Colonic mucosa (tissue), 4 donors: ENCODE measurements at regions not wholly inside any gene's neighbourhood (a gene's known extent, or its start where the extent isn't known, plus 50 kb on each side); places are given as distances from the start of the nearest gene placed in this dataset.
"Not testable (repeated sequence)": the region's sequence is repeated elsewhere in the genome, so short reads cannot be mapped to it uniquely, and the experiment has no call there.

ENCODE experiments used
- DNase-seq: peaks from one replicate; pipeline ENCODE4 v3.0.0-alpha.2; 2020
- H3K27ac ChIP-seq: fragments of 200-600 bp; one replicate; pipeline ENCODE4 v1.8.0; 2021
- H3K27me3 ChIP-seq: fragments of 200-600 bp; one replicate; pipeline ENCODE4 v1.8.0; 2021
- H3K36me3 ChIP-seq: fragments of 200-600 bp; one replicate; pipeline ENCODE4 v1.8.0; 2021
- H3K4me1 ChIP-seq: fragments of 200-600 bp; one replicate; pipeline ENCODE4 v1.8.0; 2021; ENCODE audit warnings: mild to moderate bottlenecking
- H3K4me3 ChIP-seq: fragments of 200-600 bp; one replicate; pipeline ENCODE4 v1.8.0; 2021
- H3K9ac ChIP-seq, 2 donors: one replicate each; pipeline ENCODE4 v1.7.0; 2013; ENCODE audit warnings: control low read depth in 2 of 2, low read depth in 2 of 2, low read length in 2 of 2
- H3K9me3 ChIP-seq: fragments of 200-600 bp; one replicate; pipeline ENCODE4 v1.8.0; 2021
- intact Hi-C: fragments of 100-400 bp; cut with DNase I; formaldehyde crosslinking; loops from one replicate; pipeline ENCODE4 v1.14.1; 2022
- TF ChIP-seq, protein P1 (sequence below): fragments of 200-600 bp; IDR thresholded peaks from one replicate; pipeline ENCODE4 v1.8.0; 2022; ENCODE audit warnings: antibody characterized with exemption, mild to moderate bottlenecking
- donor health status: healthy.
- donor health status: DM: no; HTN: no; CAD: no.
- donor health status: DM: no; HTN: no; CAD: no.

DNA sequence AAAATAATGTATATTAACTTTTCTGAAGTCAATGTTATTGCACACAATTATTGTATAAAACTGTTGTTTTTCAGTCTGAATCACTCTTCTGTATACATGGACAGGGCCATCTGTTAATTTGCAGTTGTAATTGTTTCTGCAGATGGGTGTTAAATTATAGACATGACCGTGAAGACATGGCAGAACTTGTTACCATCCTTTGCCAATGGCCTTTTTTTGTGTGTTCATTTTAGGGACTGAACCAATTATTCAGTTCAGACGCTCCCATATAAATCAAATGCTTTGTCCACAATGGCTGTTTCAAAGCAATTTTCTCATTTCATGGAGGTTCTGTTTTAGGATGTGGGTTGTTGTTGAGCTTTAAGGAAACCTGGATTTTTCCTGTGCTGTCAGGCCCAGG is 533.7 kb downstream of the DOK5 start:
- intact Hi-C loops, result no loop called here
- H3K36me3 ChIP-seq, result no peaks in the 10 kb centered on the region
- no peak overlapping the region for H3K27ac ChIP-seq
- no peaks in the 10 kb centered on the region for H3K4me1 ChIP-seq
- no peak for DNase-seq
- no peak overlapping the region for H3K4me3 ChIP-seq
- H3K9me3 ChIP-seq, result no peaks in the 10 kb centered on the region
- no peak overlapping the region for H3K9ac ChIP-seq
- H3K27me3 ChIP-seq, result no peaks in the 10 kb centered on the region
- TF ChIP-seq, protein P1, sequence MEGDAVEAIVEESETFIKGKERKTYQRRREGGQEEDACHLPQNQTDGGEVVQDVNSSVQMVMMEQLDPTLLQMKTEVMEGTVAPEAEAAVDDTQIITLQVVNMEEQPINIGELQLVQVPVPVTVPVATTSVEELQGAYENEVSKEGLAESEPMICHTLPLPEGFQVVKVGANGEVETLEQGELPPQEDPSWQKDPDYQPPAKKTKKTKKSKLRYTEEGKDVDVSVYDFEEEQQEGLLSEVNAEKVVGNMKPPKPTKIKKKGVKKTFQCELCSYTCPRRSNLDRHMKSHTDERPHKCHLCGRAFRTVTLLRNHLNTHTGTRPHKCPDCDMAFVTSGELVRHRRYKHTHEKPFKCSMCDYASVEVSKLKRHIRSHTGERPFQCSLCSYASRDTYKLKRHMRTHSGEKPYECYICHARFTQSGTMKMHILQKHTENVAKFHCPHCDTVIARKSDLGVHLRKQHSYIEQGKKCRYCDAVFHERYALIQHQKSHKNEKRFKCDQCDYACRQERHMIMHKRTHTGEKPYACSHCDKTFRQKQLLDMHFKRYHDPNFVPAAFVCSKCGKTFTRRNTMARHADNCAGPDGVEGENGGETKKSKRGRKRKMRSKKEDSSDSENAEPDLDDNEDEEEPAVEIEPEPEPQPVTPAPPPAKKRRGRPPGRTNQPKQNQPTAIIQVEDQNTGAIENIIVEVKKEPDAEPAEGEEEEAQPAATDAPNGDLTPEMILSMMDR, result no peak

GRCh38 chr20:55004044-55004443 is 528.7 kb downstream of the DOK5 start:
- intact Hi-C loops, result no loop called here
- TF ChIP-seq, protein P1, result no peak
- no peaks in the 10 kb centered on the region for H3K36me3 ChIP-seq

GRCh38 chr20:54995553-54995952 is 520.2 kb downstream of the DOK5 start:
- Histone ChIP-seq H3K9ac (no peak overlapping the region), H3K4me3 (no peak overlapping the region), H3K27ac (no peak overlapping the region), H3K36me3 (no peaks in the 10 kb centered on the region), H3K27me3 (no peaks in the 10 kb centered on the region), H3K4me1 (no peaks in the 10 kb centered on the region), H3K9me3 (no peaks in the 10 kb centered on the region)
- intact Hi-C loops, result no loop called here
- DNase-seq, result no peak
- TF ChIP-seq, protein P1, result no peak

More at GRCh38 chr20:55004044-55004443, 528.7 kb downstream of the DOK5 start:
- Histone ChIP-seq H3K9me3 (no peaks in the 10 kb centered on the region), H3K27ac (no peak overlapping the region), H3K4me3 (no peak overlapping the region), H3K27me3 (no peaks in the 10 kb centered on the region), H3K4me1 (no peaks in the 10 kb centered on the region), H3K9ac (no peak overlapping the region)
- DNase-seq, result no peak

DNA sequence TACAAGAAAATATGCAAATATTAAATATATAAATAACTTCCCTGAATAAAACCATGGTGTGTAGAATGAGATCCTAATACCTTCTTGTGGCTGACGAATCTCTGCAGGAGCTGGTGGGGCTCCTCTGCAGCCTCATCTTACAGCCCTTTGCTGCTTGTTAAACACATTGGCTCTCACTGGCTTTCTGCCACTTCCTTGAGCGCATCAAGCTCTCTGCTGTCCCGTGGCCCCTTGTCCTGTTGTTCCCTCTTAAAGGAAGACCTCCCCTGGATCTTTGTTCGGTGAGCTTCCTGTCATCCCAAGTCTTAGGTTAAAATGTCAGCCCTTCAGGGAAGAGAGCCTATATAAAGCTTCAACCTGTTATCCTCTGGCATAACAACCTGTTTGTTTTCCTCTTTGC is 519.6 kb downstream of the DOK5 start:
- H3K36me3 ChIP-seq, result no peaks in the 10 kb centered on the region
- H3K4me3 ChIP-seq, result no peak overlapping the region
- no peak overlapping the region for H3K9ac ChIP-seq
- H3K27me3 ChIP-seq, result no peaks in the 10 kb centered on the region
- TF ChIP-seq, protein P1, result no peak
- H3K27ac ChIP-seq, result no peak overlapping the region
- DNase-seq, result no peak
- no peaks in the 10 kb centered on the region for H3K9me3 ChIP-seq
- intact Hi-C loops, result no loop called here
- no peaks in the 10 kb centered on the region for H3K4me1 ChIP-seq

GRCh38 chr20:54985091-54985490 is 509.7 kb downstream of the DOK5 start:
- DNase-seq, result no peak
- Histone ChIP-seq H3K9me3 (no peaks in the 10 kb centered on the region), H3K4me3 (no peak overlapping the region), H3K4me1 (no peaks in the 10 kb centered on the region), H3K27me3 (no peaks in the 10 kb centered on the region), H3K36me3 (no peaks in the 10 kb centered on the region), H3K9ac (no peak overlapping the region), H3K27ac (no peak overlapping the region)
- intact Hi-C loops, result no loop called here
- TF ChIP-seq, protein P1, result no peak

DNA sequence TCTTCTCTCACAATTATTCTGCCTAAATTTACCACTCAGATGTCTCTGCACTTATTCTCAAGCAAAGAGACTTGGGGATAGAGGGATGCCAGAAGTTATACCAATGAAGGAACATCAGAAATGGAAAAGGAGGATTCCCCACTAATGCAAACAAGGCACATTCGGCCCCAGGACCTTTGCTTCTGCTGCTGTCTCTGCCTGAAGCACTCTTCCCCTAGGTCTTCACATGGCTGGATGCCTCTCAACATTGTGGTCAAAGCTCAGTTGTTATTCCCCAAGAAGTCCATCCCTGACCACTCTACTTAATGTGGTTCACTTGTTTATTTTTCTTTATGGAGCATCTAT is 508.7 kb downstream of the DOK5 start:
- Histone ChIP-seq H3K27me3 (no peaks in the 10 kb centered on the region), H3K4me1 (no peaks in the 10 kb centered on the region), H3K36me3 (no peaks in the 10 kb centered on the region), H3K27ac (no peak overlapping the region), H3K9me3 (no peaks in the 10 kb centered on the region), H3K4me3 (no peak overlapping the region), H3K9ac (no peak overlapping the region)
- intact Hi-C loops, result no loop called here
- no peak for DNase-seq
- TF ChIP-seq, protein P1, result no peak

DNA sequence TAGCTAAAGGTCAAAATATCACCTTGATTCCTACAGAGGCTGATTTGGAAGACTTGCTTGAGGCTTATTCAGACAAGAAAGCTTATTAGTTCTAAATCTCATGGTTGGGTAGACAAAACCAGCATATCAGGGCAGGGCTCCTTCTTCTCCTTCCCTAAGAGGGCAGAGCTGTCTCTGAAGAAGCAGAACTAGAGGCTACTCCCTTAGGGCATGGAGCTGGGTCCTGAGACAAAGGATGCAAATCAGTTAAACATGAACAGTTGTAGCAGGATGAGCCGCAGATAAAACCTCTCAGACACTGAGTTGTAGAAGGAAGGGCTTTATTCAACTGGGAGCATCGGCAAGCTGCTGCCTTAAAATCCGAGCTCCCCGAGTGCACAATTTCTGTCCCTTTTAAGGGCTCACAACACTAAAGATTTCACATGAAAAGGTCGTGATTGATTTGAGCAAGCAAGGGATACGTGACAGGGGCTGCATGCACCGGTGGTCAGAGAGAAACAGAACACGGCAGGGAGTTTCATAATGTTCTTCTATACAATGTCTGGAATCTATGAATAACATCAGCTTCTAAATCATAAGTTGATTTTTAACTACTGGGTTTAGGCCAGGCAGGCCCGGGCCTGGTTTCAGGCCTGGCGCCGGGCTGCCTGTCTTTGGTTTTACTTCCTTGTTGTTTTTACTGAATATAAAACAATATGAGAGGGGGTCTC is 508.2 kb downstream of the DOK5 start:
- H3K27ac ChIP-seq, H3K4me3 ChIP-seq, DNase-seq, H3K4me1 ChIP-seq, H3K9ac ChIP-seq, intact Hi-C loops, H3K27me3 ChIP-seq, H3K9me3 ChIP-seq, H3K36me3 ChIP-seq: not testable (repeated sequence)
